ENCODE measurements at regions not wholly inside any gene's neighbourhood (a gene's known extent, or its start where the extent isn't known, plus 50 kb on each side); places are given as distances from the start of the nearest gene placed in this dataset.

GRCh38 chr9:106020186-106020585 is 325.8 kb downstream of the TMEM38B start:
- TF ChIP-seq JUND (IDR thresholded peaks at IDR 0.05): no peak
- no peak for TF ChIP-seq HNF4A (conservative IDR thresholded peaks at IDR 0.05)
- TF ChIP-seq, protein P1, sequence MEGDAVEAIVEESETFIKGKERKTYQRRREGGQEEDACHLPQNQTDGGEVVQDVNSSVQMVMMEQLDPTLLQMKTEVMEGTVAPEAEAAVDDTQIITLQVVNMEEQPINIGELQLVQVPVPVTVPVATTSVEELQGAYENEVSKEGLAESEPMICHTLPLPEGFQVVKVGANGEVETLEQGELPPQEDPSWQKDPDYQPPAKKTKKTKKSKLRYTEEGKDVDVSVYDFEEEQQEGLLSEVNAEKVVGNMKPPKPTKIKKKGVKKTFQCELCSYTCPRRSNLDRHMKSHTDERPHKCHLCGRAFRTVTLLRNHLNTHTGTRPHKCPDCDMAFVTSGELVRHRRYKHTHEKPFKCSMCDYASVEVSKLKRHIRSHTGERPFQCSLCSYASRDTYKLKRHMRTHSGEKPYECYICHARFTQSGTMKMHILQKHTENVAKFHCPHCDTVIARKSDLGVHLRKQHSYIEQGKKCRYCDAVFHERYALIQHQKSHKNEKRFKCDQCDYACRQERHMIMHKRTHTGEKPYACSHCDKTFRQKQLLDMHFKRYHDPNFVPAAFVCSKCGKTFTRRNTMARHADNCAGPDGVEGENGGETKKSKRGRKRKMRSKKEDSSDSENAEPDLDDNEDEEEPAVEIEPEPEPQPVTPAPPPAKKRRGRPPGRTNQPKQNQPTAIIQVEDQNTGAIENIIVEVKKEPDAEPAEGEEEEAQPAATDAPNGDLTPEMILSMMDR (IDR thresholded peaks at IDR 0.05; ENCODE audit: low read depth, low read length, missing input control): no peak

Measured in liver (tissue), 3 donors.